Mesendoderm (in vitro differentiated cells): ENCODE measurements at regions not wholly inside any gene's neighbourhood (a gene's known extent, or its start where the extent isn't known, plus 50 kb on each side); places are given as distances from the start of the nearest gene placed in this dataset.

Source experiments
- DNase-seq: peaks from one replicate; pipeline ENCODE4 v3.0.0; 2013
- H2AK5ac ChIP-seq: 2 replicates; pipeline ENCODE4 v1.6.1; 2013; ENCODE audit warnings: low read length, inconsistent platforms
- H2BK120ac ChIP-seq: 2 replicates; pipeline ENCODE4 v1.6.1; 2013; ENCODE audit warnings: low read depth, mild to moderate bottlenecking, low read length, moderate library complexity, mixed read lengths
- H2BK15ac ChIP-seq: replicated peaks from 2 replicates; pipeline ENCODE4 v1.6.1; 2013; ENCODE audit warnings: low read depth, mild to moderate bottlenecking, moderate library complexity
- H2BK5ac ChIP-seq: 2 replicates; pipeline ENCODE4 v1.6.1; 2013; ENCODE audit warnings: low read length, inconsistent platforms
- H3K18ac ChIP-seq: 2 replicates; pipeline ENCODE4 v1.6.1; 2013; ENCODE audit warnings: mild to moderate bottlenecking, low read length, mixed read lengths
- H3K23ac ChIP-seq: one replicate; pipeline ENCODE4 v1.6.1; 2013; ENCODE audit warnings: low read length
- H3K27ac ChIP-seq: 2 replicates; pipeline ENCODE4 v1.5.1; 2013; ENCODE audit warnings: low read depth, mild to moderate bottlenecking, inconsistent platforms, low read length, moderate library complexity
- H3K27me3 ChIP-seq: 2 replicates; pipeline ENCODE4 v1.6.1; 2013; ENCODE audit warnings: low read length, control low read depth, mild to moderate bottlenecking, inconsistent platforms; ENCODE audit not compliant: insufficient read depth, poor library complexity
- H3K36me3 ChIP-seq: 2 replicates; pipeline ENCODE4 v1.6.1; 2013; ENCODE audit warnings: low read length, inconsistent platforms; ENCODE audit not compliant: control insufficient read depth, insufficient read depth
- H3K4ac ChIP-seq: one replicate; pipeline ENCODE4 v1.6.1; 2013; ENCODE audit warnings: low read depth, mild to moderate bottlenecking, low read length, moderate library complexity
- H3K4me1 ChIP-seq: 2 replicates; pipeline ENCODE4 v1.6.1; 2013; ENCODE audit warnings: low read depth, low read length, inconsistent platforms; ENCODE audit not compliant: control insufficient read depth
- H3K4me2 ChIP-seq: 2 replicates; pipeline ENCODE4 v1.6.1; 2013; ENCODE audit warnings: low read length
- H3K4me3 ChIP-seq: 2 replicates; pipeline ENCODE4 v1.5.1; 2013; ENCODE audit warnings: mild to moderate bottlenecking, low read length
- H3K56ac ChIP-seq: one replicate; pipeline ENCODE4 v1.6.1; 2013; ENCODE audit warnings: low read length
- H3K79me1 ChIP-seq: 2 replicates; pipeline ENCODE4 v1.6.1; 2013; ENCODE audit warnings: low read length, inconsistent platforms
- H3K79me2 ChIP-seq: 2 replicates; pipeline ENCODE4 v1.6.1; 2013; ENCODE audit warnings: mild to moderate bottlenecking, low read length; ENCODE audit not compliant: control insufficient read depth, insufficient read depth
- H3K9ac ChIP-seq: 2 replicates; pipeline ENCODE4 v1.6.1; 2013; ENCODE audit warnings: low read length, inconsistent platforms
- H4K5ac ChIP-seq: one replicate; pipeline ENCODE4 v1.6.1; 2013; ENCODE audit warnings: low read length
- H4K8ac ChIP-seq: one replicate; pipeline ENCODE4 v1.6.1; 2013; ENCODE audit warnings: low read depth, mild to moderate bottlenecking, control low read depth, low read length, moderate library complexity
- WGBS: extraction: QIAGEN DNeasy Blood & Tissue Kit; methylation state at CpG from one replicate; pipeline ENCODE4 v1.1.7; 2013; ENCODE audit warnings: low lambda C conversion rate, missing lambda C conversion rate; ENCODE audit not compliant: insufficient coverage; ENCODE audit errors: extremely low coverage; 5-methylcytosine and 5-hydroxymethylcytosine counted together

GRCh38 chr7:120165227-120165626, 107.7 kb upstream of the KCND2 start:
- H3K27me3 ChIP-seq = no peaks in the 10 kb centered on the region
- H2AK5ac ChIP-seq = no peak overlapping the region
- H2BK15ac ChIP-seq = no peak overlapping the region
- no peak overlapping the region for H3K4me2 ChIP-seq
- H2BK120ac ChIP-seq = no peak overlapping the region
- no peaks in the 10 kb centered on the region for H3K79me2 ChIP-seq
- H3K56ac ChIP-seq = no peak overlapping the region
- no peak overlapping the region for H4K5ac ChIP-seq
- WGBS = no CpG with 5 or more reads among the region's 2 CpGs
- H3K36me3 ChIP-seq = no peaks in the 10 kb centered on the region
- H3K9ac ChIP-seq = no peak overlapping the region
- no peak overlapping the region for H2BK5ac ChIP-seq
- DNase-seq = no peak
- H3K4ac ChIP-seq = no peak overlapping the region
- no peaks in the 10 kb centered on the region for H3K4me1 ChIP-seq
- no peak overlapping the region for H3K4me3 ChIP-seq
- no peak overlapping the region for H4K8ac ChIP-seq
- no peak overlapping the region for H3K18ac ChIP-seq
- H3K79me1 ChIP-seq = no peaks in the 10 kb centered on the region
- no peak overlapping the region for H3K27ac ChIP-seq
- no peak overlapping the region for H3K23ac ChIP-seq

GRCh38 chr7:120168066-120168465, 104.9 kb upstream of the KCND2 start:
- Histone ChIP-seq H3K18ac (no peak overlapping the region), H3K79me2 (no peaks in the 10 kb centered on the region), H4K5ac (no peak overlapping the region), H3K79me1 (no peaks in the 10 kb centered on the region), H3K36me3 (no peaks in the 10 kb centered on the region), H3K23ac (no peak overlapping the region), H3K4me1 (no peaks in the 10 kb centered on the region), H3K4me3 (no peak overlapping the region), H4K8ac (no peak overlapping the region), H3K27ac (no peak overlapping the region), H3K27me3 (no peaks in the 10 kb centered on the region), H3K4ac (no peak overlapping the region), H2AK5ac (no peak overlapping the region), H2BK15ac (no peak overlapping the region), H2BK5ac (no peak overlapping the region), H3K9ac (no peak overlapping the region), H3K56ac (no peak overlapping the region), H3K4me2 (no peak overlapping the region), H2BK120ac (no peak overlapping the region)
- no peak for DNase-seq
- no CpG with 5 or more reads among the region's 4 CpGs for WGBS

- Histone ChIP-seq H3K4me3 (no peak overlapping the region), H4K8ac (no peak overlapping the region), H2BK5ac (no peak overlapping the region), H3K4me1 (no peaks in the 10 kb centered on the region), H3K4me2 (no peak overlapping the region), H2AK5ac (no peak overlapping the region), H3K79me2 (no peaks in the 10 kb centered on the region), H3K79me1 (no peaks in the 10 kb centered on the region), H3K23ac (no peak overlapping the region), H4K5ac (no peak overlapping the region), H3K27ac (no peak overlapping the region), H3K56ac (no peak overlapping the region), H3K18ac (no peak overlapping the region), H2BK15ac (no peak overlapping the region), H2BK120ac (no peak overlapping the region), H3K27me3 (no peaks in the 10 kb centered on the region), H3K36me3 (no peaks in the 10 kb centered on the region), H3K9ac (no peak overlapping the region), H3K4ac (no peak overlapping the region)
- WGBS = 100% methylated on average over 2 of the region's 2 CpGs
- no peak for DNase-seq
Measured at GRCh38 chr7:120169996-120170783, 102.8 kb upstream of the KCND2 start.

- H3K23ac ChIP-seq = no peak overlapping the region
- H2BK120ac ChIP-seq = no peak overlapping the region
- H2BK15ac ChIP-seq = no peak overlapping the region
- no peak overlapping the region for H4K8ac ChIP-seq
- no peak overlapping the region for H4K5ac ChIP-seq
- no peak overlapping the region for H3K4me3 ChIP-seq
- H3K27ac ChIP-seq = no peak overlapping the region
- no peak overlapping the region for H3K18ac ChIP-seq
- H2AK5ac ChIP-seq = no peak overlapping the region
- no peaks in the 10 kb centered on the region for H3K27me3 ChIP-seq
- no peak overlapping the region for H3K4me2 ChIP-seq
- H3K79me2 ChIP-seq = no peaks in the 10 kb centered on the region
- H3K4me1 ChIP-seq = no peaks in the 10 kb centered on the region
- H3K79me1 ChIP-seq = no peaks in the 10 kb centered on the region
- no peak overlapping the region for H2BK5ac ChIP-seq
- H3K36me3 ChIP-seq = no peaks in the 10 kb centered on the region
- H3K56ac ChIP-seq = no peak overlapping the region
- H3K4ac ChIP-seq = no peak overlapping the region
- H3K9ac ChIP-seq = no peak overlapping the region
- no peak for DNase-seq
Measured at GRCh38 chr7:120170834-120171233, 102.1 kb upstream of the KCND2 start.

GRCh38 chr7:120171406-120171805, 101.6 kb upstream of the KCND2 start:
- H2BK15ac ChIP-seq = no peak overlapping the region
- H3K79me2 ChIP-seq = no peaks in the 10 kb centered on the region
- no peaks in the 10 kb centered on the region for H3K4me1 ChIP-seq
- H3K56ac ChIP-seq = no peak overlapping the region
- no peaks in the 10 kb centered on the region for H3K79me1 ChIP-seq
- H3K4me3 ChIP-seq = no peak overlapping the region
- no peak for DNase-seq
- H3K9ac ChIP-seq = no peak overlapping the region
- H3K23ac ChIP-seq = no peak overlapping the region
- no peak overlapping the region for H3K18ac ChIP-seq
- no peak overlapping the region for H2BK5ac ChIP-seq
- H2BK120ac ChIP-seq = no peak overlapping the region
- no peak overlapping the region for H4K8ac ChIP-seq
- no peak overlapping the region for H3K4ac ChIP-seq
- H2AK5ac ChIP-seq = no peak overlapping the region
- no peak overlapping the region for H3K4me2 ChIP-seq
- no peak overlapping the region for H3K27ac ChIP-seq
- no peak overlapping the region for H4K5ac ChIP-seq
- H3K27me3 ChIP-seq = no peaks in the 10 kb centered on the region
- H3K36me3 ChIP-seq = no peaks in the 10 kb centered on the region
- WGBS = no CpG with 5 or more reads among the region's 1 CpG

- Histone ChIP-seq H3K18ac (no peak overlapping the region), H3K79me2 (no peaks in the 10 kb centered on the region), H4K5ac (no peak overlapping the region), H3K36me3 (no peaks in the 10 kb centered on the region), H3K9ac (no peak overlapping the region), H3K4ac (no peak overlapping the region), H2BK5ac (no peak overlapping the region), H2AK5ac (no peak overlapping the region), H3K23ac (no peak overlapping the region), H3K79me1 (no peaks in the 10 kb centered on the region), H3K4me3 (no peak overlapping the region), H2BK15ac (no peak overlapping the region), H3K27ac (no peak overlapping the region), H2BK120ac (no peak overlapping the region), H3K4me2 (no peak overlapping the region), H4K8ac (no peak overlapping the region), H3K27me3 (no peaks in the 10 kb centered on the region), H3K56ac (no peak overlapping the region), H3K4me1 (no peaks in the 10 kb centered on the region)
- no CpG with 5 or more reads among the region's 2 CpGs for WGBS
- no peak for DNase-seq
Measured at GRCh38 chr7:120180221-120180620, 92.8 kb upstream of the KCND2 start.
